GM23338 (cell line): ENCODE measurements at regions not wholly inside any gene's neighbourhood (a gene's known extent, or its start where the extent isn't known, plus 50 kb on each side); places are given as distances from the start of the nearest gene placed in this dataset.

Experiments used
- ATAC-seq: fragments of 200-7000 bp; cut with Tn5 transposase; 3 replicates; pipeline ENCODE4 v1.9.1; 2020
- DNase-seq: peaks from one replicate; pipeline ENCODE4 v3.0.0-alpha.2; 2015; ENCODE audit warnings: low spot score
- H2AFZ ChIP-seq: fragments of 200-600 bp; sonication (generic); 2 replicates; pipeline ENCODE4 v1.8.0; 2016; ENCODE audit warnings: antibody characterized with exemption, mild to moderate bottlenecking, moderate library complexity
- H3F3A ChIP-seq: fragments of 200-600 bp; sonication (generic); replicated peaks from 2 replicates; pipeline ENCODE4 v1.8.0; 2017; ENCODE audit warnings: antibody characterized with exemption, mixed run types, low read depth
- H3K27ac ChIP-seq: fragments of 200-600 bp; sonication (generic); 2 replicates; pipeline ENCODE4 v1.6.1; 2016; ENCODE audit warnings: low read depth
- H3K27me3 ChIP-seq: fragments of 200-600 bp; sonication (generic); 2 replicates; pipeline ENCODE4 v1.8.0; 2016; ENCODE audit warnings: mild to moderate bottlenecking, mixed run types, moderate library complexity; ENCODE audit not compliant: insufficient read depth
- H3K36me3 ChIP-seq: fragments of 200-600 bp; sonication (generic); 2 replicates; pipeline ENCODE4 v1.8.0; 2016; ENCODE audit warnings: mild to moderate bottlenecking; ENCODE audit not compliant: insufficient read depth
- H3K4me1 ChIP-seq: fragments of 200-600 bp; sonication (generic); 2 replicates; pipeline ENCODE4 v1.8.0; 2016; ENCODE audit warnings: mild to moderate bottlenecking, moderate library complexity; ENCODE audit not compliant: insufficient read depth
- H3K4me2 ChIP-seq: fragments of 200-600 bp; sonication (generic); 2 replicates; pipeline ENCODE4 v1.7.1; 2017; ENCODE audit warnings: mixed run types
- H3K4me3 ChIP-seq: fragments of 200-600 bp; sonication (generic); 2 replicates; pipeline ENCODE4 v1.6.1; 2016; ENCODE audit warnings: mixed run types
- H3K79me2 ChIP-seq: fragments of 200-600 bp; sonication (generic); replicated peaks from 2 replicates; pipeline ENCODE4 v1.8.0; 2017; ENCODE audit warnings: mild to moderate bottlenecking; ENCODE audit not compliant: insufficient read depth
- H3K9me2 ChIP-seq: fragments of 200-600 bp; sonication (generic); 2 replicates; pipeline ENCODE4 v1.8.0; 2017; ENCODE audit not compliant: insufficient read depth
- H4K20me1 ChIP-seq: fragments of 200-600 bp; sonication (generic); replicated peaks from 2 replicates; pipeline ENCODE4 v1.8.0; 2017; ENCODE audit warnings: mild to moderate bottlenecking; ENCODE audit not compliant: insufficient read depth
- H3K27ac Mint-ChIP-seq: 2 replicates; pipeline ENCODE4 v1.8.0; 2020; ENCODE audit warnings: inconsistent platforms, mild to moderate bottlenecking, moderate library complexity, mixed read lengths
- H3K27me3 Mint-ChIP-seq: 3 replicates; pipeline ENCODE4 v1.8.0; 2022; ENCODE audit warnings: low read depth, mild to moderate bottlenecking, moderate library complexity, mixed read lengths, inconsistent platforms; ENCODE audit not compliant: insufficient read depth, poor library complexity
- H3K36me3 Mint-ChIP-seq: 3 replicates; pipeline ENCODE4 v1.8.0; 2021; ENCODE audit warnings: low read depth, mild to moderate bottlenecking, inconsistent platforms, moderate library complexity, mixed read lengths
- H3K4me1 Mint-ChIP-seq: 3 replicates; pipeline ENCODE4 v1.8.0; 2020; ENCODE audit warnings: mild to moderate bottlenecking, inconsistent platforms, mixed read lengths
- H3K4me3 Mint-ChIP-seq: 3 replicates; pipeline ENCODE4 v1.8.0; 2021; ENCODE audit warnings: moderate library complexity, mild to moderate bottlenecking, inconsistent platforms, mixed read lengths
- H3K9me3 Mint-ChIP-seq: 3 replicates; pipeline ENCODE4 v1.8.0; 2020; ENCODE audit warnings: moderate library complexity, mild to moderate bottlenecking, inconsistent platforms, mixed read lengths
- CREB1 ChIP-seq: fragments of 250-450 bp; sonication (Bioruptor Pico); IDR thresholded peaks from 2 replicates; pipeline ENCODE4 v1.5.0; 2020; ENCODE audit warnings: low read depth, mild to moderate bottlenecking, moderate library complexity
- CTCF ChIP-seq, 2 experiments: fragments of 200-600 bp in 1 of 2; sonication (generic) in 1 of 2; conservative IDR thresholded peaks; 2 replicates each; pipeline versions ENCODE4 v1.5.1 to v1.6.1; 2016 to 2017; ENCODE audit warnings: antibody characterized with exemption in 2 of 2, low read depth in 2 of 2, mild to moderate bottlenecking in 2 of 2, moderate library complexity in 1 of 2
- ETS1 ChIP-seq: IDR thresholded peaks from 2 replicates; pipeline ENCODE4 v1.6.1; 2016; ENCODE audit warnings: antibody characterized with exemption
- EZH2 ChIP-seq: fragments of 200-600 bp; sonication (generic); IDR thresholded peaks from one replicate; pipeline ENCODE4 v1.8.0; 2017; ENCODE audit warnings: antibody characterized with exemption, mild to moderate bottlenecking, low read depth; ENCODE audit not compliant: unreplicated experiment
- EZH2phosphoT487 ChIP-seq: fragments of 200-600 bp; sonication (generic); IDR thresholded peaks from one replicate; pipeline ENCODE4 v1.8.1; 2018; ENCODE audit warnings: antibody characterized with exemption; ENCODE audit not compliant: unreplicated experiment
- JUNB ChIP-seq: IDR thresholded peaks from one replicate; pipeline ENCODE4 v1.6.1; 2016; ENCODE audit warnings: antibody characterized with exemption; ENCODE audit not compliant: unreplicated experiment
- NANOG ChIP-seq: IDR thresholded peaks from 2 replicates; pipeline ENCODE4 v1.6.1; 2016; ENCODE audit warnings: antibody characterized with exemption, borderline replicate concordance
- POLR2AphosphoS5 ChIP-seq: IDR thresholded peaks from 2 replicates; pipeline ENCODE4 v1.6.1; 2016; ENCODE audit warnings: antibody characterized with exemption, low read depth
- ZNF114 ChIP-seq: fragments of 250-450 bp; sonication (Bioruptor Pico); IDR thresholded peaks from 2 replicates; pipeline ENCODE4 v1.5.0; 2020; ENCODE audit warnings: mild to moderate bottlenecking, moderate library complexity
- ZNF462 ChIP-seq: fragments of 250-450 bp; sonication (Bioruptor Pico); IDR thresholded peaks from 2 replicates; pipeline ENCODE4 v1.5.0; 2020; ENCODE audit warnings: mild to moderate bottlenecking, moderate library complexity

DNA sequence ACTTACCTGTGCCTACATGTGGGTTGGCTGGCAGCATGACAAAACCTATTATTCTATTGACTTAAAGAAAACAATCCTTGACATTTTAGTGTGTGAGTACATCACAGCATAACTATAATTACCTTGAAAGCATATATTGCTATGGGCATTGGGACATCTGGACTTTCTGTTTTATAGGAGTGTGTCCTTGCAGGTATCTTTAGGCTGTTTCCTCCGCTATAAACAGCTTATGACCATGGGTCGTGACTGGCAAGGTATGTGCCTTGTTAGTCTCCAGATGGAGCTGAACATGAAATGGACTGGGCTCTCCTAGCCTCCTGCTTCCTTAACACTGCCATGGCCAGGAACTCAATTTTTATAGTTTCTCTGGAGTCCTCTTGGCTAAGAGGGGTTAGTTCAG lies 317.4 kb upstream of the COBL start:
- H3K4me1 ChIP-seq: no peaks in the 10 kb centered on the region
- no peaks in the 10 kb centered on the region for H3K79me2 ChIP-seq
- H3K36me3 ChIP-seq: no peaks in the 10 kb centered on the region
- H3K27ac ChIP-seq: no peak overlapping the region
- TF ChIP-seq ZNF462 (CRISPR knock-in tag) (no peak), NANOG (no peak), EZH2 (no peak), ZNF114 (CRISPR knock-in tag) (no peak), JUNB (no peak), CTCF (conservative IDR thresholded peaks at IDR 0.05; ENCODE audit: low read depth in 2 of 2) (no peak), POLR2AphosphoS5 (no peak), CREB1 (CRISPR knock-in tag) (no peak), EZH2phosphoT487 (no peak), ETS1 (no peak)
- H3F3A ChIP-seq: no peaks in the 10 kb centered on the region
- H3K4me2 ChIP-seq: no peak overlapping the region
- H3K4me1 Mint-ChIP-seq: peaks cover 11% of the 10 kb centered on the region; the same call in 2 of the 3 replicates
- H3K36me3 Mint-ChIP-seq: no peaks in the 10 kb centered on the region; the same call in 2 of the 3 replicates
- H4K20me1 ChIP-seq: no peaks in the 10 kb centered on the region
- no peak for ATAC-seq
- no peak overlapping the region; the same call in 1 of the 2 replicates for H2AFZ ChIP-seq
- H3K4me3 Mint-ChIP-seq: no peak overlapping the region
- H3K9me3 Mint-ChIP-seq: no peaks in the 10 kb centered on the region; the same call in 1 of the 3 replicates
- DNase-seq: no peak
- no peak overlapping the region for H3K4me3 ChIP-seq
- no peak overlapping the region for H3K27ac Mint-ChIP-seq
- H3K27me3 Mint-ChIP-seq: peaks cover 6% of the 10 kb centered on the region
- H3K9me2 ChIP-seq: peaks cover 25% of the 10 kb centered on the region
- H3K27me3 ChIP-seq: no peaks in the 10 kb centered on the region
